ENCODE measurements at regions not wholly inside any gene's neighbourhood (a gene's known extent, or its start where the extent isn't known, plus 50 kb on each side); places are given as distances from the start of the nearest gene placed in this dataset.

DNA sequence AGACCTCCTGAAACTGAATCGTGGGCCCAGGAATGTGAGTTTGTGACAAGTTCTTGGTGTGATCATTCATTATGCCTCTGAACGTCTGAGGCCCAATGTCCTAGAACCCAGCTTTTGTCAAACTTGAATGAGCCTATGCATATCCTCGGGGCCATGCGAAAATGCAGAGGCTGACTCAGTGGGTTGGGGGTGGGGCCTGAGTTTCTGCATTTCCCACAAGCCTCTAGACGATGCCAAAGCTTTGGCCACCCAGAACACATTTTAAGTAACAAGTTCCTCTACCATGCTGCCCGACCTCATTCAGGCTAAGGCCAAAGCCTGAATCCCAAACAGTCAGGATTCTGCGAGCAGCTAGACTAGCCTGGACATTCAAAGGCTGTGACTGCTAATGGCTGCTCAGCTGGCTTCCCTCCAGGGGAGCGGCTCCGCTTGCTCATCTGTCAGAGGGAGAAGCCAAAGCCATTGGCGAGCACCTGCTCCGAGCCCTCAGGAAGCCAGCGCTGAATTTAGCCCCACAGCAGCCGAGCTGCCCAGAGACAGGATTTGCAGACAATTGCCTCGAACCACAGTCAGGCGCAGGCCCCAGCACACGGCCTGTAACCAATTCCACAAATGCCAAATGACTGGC, 177.5 kb downstream of the ZDHHC21 start:
- TF ChIP-seq FOXM1 (IDR thresholded peaks at IDR 0.05; ENCODE audit: borderline replicate concordance, low read depth) (no peak), CEBPB (IDR thresholded peaks at IDR 0.05) (no peak), YY1 (IDR thresholded peaks at IDR 0.05; ENCODE audit: low read depth) (no peak), CREB1 (IDR thresholded peaks at IDR 0.05; ENCODE audit: low read depth) (no peak), EP300 (IDR thresholded peaks at IDR 0.05; ENCODE audit: borderline replicate concordance) (no peak), TAF1 (IDR thresholded peaks at IDR 0.05; ENCODE audit: low read depth) (no peak), NFIC (IDR thresholded peaks at IDR 0.05) (no peak), EGR1 (IDR thresholded peaks at IDR 0.05) (no peak)
